Superior temporal gyrus (tissue), 1 donor: ENCODE measurements at regions not wholly inside any gene's neighbourhood (a gene's known extent, or its start where the extent isn't known, plus 50 kb on each side); places are given as distances from the start of the nearest gene placed in this dataset.
"Not testable (repeated sequence)": the region's sequence is repeated elsewhere in the genome, so short reads cannot be mapped to it uniquely, and the experiment has no call there.

Experiments used
- DNase-seq: peaks from one replicate; pipeline ENCODE4 v3.0.0-alpha.2; 2016; ENCODE audit errors: extremely low spot score

GRCh38 chr12:76292891-76293290, 55.3 kb downstream of the BBS10 start:
- not testable (repeated sequence) for DNase-seq

DNA sequence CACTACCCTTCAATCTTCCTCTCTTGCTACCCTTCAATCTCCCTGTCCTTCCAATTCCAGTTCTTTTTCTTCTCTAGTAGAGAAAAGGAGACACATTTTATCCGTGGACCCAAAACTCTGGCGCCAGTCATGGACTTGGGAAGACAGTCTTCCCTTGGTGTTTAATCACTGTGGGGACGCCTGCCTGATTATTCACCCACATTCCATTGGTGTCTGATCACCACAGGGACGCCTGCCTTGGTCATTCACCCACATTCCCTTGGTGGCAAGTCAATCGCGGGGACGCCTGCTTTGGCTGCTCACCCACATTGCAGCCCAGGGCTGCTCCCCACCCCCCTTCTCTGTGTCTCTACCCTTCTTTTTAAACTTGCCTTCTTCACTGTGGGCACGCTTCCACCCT, 55.9 kb downstream of the BBS10 start:
- DNase-seq = not testable (repeated sequence)

- DNase-seq = no peak
These were observed 57.0 kb downstream of the BBS10 start for GRCh38 chr12:76290963-76291859.

- no peak for DNase-seq
These were observed 60.0 kb downstream of the BBS10 start for GRCh38 chr12:76288218-76288617.

DNA sequence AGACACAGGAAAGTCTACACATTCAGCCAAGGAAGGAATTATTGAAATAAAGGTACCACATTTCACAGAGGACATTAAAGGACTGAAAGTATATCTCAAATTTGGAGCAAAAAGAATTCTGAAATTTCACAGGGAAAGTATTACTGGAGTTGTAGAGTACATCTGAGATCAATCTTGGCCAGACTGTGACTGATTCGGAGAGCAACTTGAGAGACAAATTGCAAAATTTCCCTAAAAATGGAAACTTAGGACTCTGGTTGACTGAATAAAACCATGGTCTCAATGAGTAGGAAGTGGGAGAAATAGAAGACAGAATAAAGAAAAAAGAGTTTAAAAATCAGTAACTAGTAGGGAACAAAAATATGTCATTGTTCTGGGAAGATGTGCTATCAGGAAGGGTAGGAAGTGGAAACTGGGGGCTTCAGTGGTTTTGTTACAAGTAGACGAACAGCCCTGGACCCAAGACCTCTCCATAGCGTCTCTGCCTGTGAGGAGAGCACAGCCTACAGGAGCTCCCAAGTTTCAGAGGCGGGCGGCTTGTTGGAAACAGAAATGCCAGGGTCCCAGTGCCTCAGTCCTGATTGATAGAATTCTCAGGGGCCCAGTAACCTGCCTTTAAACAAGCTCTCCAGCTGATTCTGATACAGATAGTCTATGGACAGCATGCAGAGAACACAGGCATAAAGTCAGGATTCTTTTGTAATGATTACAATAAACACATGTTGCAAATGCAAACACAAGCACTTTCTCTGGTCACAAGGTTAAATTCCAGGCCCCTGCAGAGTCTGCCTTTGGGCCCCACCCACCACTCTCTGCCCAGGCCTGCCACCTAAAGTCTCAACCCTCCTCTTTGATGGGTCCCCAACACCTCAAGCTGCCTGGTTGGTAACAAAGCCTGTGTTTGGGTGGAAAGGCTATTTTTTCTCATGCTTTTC, 63.1 kb downstream of the BBS10 start:
- no peak for DNase-seq

- no peak for DNase-seq
These were observed 65.5 kb downstream of the BBS10 start for GRCh38 chr12:76282744-76283143.

DNA sequence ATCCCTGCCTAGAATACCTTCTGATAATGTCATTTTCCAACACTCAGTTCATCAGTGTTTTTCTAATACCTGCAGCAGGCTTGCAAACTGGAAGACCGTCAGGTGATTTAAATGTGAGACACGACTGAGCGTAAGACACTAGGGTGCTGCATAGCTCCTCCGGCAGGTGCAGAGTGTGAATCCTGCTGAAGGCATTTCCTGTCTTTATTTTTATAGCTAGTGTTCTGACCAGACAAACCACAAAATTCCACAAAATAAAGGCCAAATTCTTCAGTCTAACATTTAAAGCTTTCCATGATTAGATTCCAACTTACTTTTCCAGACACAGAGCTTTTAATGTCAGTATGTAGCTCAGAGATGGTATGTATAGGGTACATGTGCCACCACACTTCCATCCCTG, 70.7 kb downstream of the BBS10 start:
- no peak for DNase-seq

- no peak for DNase-seq
These were observed 71.6 kb downstream of the BBS10 start for GRCh38 chr12:76276499-76277151.

DNA sequence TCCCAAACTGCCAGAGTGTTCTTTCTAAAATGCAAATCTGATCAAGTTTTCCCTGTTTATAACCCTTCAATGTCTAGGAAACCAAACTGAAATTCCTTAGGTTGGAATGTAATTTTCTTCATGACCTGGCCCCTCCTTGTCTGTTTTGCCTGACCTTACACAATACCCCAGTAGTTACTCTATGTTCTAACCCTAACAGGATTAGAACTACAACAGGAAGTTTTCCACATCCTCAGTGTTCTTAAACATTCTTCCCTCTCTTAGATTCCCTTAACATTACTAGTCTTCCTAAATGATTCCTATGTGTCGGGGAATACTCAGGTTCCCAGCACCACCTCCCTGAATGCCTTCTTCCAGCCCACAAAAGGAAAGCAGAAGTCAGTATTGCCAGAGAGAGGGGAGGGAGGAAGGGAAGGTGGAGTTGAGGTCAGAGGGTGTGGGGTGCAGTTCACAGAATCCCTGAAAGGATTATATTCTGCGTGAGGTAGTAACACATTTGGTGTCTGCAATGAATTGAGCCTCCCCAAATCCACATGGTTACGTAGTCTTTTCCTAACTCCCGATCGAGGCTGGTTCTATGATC, 72.6 kb downstream of the BBS10 start:
- no peak for DNase-seq

DNA sequence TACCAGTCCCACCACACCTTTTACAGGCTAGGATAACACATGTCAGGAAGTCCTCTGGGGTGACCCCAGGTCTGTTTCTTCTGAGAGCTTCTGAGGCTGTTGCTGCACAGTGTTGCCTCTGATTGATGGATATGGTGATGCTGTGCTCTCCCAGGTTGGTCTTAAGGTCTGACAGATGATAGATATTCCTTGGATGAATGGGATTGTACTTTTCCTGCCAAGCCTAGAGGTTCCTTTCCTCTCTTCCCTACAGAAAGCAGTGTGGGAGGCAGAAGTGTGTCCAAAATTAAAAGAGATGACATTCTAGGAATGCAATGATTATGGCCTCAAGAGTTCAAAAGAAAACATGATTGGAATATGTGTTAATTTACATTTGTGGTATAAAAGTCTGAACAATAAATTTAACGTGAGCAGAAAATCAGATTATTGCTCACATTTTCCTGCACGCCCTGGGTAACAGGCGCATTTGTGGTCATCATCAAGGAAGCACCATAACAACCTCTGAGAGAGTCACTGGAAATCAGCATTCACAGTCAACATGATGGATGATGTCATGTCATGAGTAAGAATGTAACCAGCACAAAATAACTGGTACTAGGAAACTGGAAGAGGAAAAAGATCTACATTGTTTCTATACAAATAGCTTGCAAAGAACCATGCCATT, 73.7 kb downstream of the BBS10 start:
- DNase-seq = no peak

DNA sequence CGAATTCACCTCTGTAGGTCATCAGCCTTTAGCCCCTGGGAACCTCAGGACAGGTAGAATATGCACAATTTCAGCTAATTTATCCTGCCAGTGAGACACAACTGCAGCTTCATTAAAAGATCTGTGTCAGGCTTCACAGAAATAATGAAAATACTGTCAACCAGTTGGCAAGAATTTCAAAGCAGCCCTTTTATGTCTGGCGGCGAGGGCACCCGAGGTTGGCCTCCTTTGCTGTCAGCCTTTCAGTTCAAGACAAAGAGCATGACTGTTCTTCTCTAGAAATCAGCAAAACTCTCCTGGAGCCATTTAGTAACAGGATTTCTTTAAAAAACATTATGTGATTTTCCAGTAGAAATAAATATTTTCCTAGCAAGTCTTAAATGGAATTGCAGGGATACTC, 75.9 kb downstream of the BBS10 start:
- peak; percentile 85 for DNase-seq

DNA sequence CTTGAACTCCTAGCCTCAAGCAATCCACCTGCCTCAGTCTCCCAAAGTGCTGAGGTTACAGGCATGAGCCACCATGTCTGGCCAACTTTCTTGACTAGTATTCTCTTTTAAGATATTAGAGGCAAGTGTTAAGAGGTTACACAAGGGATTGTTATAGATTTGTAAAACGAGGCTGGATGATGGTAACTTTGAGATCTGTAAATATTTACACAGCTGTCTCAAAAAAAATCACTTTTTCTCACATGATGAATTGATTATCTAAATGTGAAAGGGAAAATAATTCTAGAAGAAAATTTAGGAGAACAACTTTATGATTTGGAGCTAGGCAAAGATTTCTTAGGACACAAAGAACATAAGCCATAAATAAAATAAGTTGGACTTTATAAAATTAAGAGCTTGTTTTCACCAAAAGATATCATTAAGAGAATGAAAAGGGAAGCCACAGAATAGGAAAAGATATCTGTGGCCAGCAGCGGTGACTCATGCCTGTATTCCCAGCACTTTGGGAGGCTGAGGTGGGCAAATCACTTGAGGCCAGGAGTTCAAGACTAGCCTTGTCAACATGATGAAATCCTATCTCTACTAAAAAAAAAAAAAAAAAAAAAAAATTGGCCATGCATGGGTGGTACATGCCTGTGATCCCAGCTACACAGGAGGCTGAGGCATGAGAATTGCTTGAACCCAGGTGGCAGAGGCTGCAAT, 77.4 kb downstream of the BBS10 start:
- DNase-seq = no peak

DNA sequence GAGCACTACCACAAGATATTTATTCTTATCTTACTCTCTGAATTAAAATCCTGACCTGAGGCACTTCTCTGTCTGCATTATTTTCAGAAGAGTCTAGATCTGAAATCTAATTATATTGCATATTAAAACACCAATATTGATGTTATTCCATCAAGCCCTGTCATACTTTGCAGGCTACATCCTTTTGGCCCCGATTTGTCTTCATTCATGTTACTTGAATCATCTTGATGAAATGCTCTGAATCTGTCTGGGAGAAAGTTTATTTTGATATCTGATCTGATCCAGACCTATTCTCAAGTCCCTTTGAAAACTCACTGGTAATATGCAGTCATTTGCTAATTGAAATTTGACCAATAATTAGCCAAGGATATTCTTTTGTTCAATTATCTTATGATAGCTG, 79.9 kb downstream of the BBS10 start:
- no peak for DNase-seq

GRCh38 chr12:76266797-76267196, 81.4 kb downstream of the BBS10 start:
- no peak for DNase-seq

DNA sequence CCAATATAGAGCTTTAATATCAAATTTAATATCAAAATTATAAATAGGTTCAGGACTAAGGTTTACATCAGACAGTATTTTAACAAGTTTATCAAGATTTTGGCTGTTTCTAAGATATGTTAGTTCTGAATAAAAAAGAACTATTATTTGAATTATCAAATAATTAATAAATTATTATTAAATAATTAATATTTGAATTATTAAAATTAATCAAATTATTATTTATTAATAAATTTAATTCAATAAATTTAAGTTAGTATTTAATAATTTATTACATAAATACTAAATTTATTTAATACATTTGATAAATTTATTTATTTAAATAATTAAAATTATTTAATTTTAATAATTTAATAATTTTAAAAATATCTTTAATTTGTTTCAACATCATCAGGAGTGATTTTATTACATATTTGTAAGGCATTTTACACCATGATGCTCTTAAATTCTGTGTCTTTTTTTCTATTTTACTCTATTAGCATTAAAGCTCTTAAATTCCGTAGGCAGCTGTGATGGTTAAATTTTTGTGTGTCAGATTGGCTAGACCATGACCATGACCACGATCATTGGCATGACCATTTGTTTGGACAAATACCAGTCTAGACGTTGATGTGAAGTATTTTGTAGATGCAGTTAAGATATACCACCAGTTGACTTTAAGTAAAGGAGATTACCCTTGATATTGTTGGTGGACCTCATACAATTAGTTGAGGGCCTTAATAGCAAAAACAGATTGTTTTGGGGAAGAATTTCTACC, 82.6 kb downstream of the BBS10 start:
- DNase-seq = no peak

GRCh38 chr12:76264611-76265012, 83.6 kb downstream of the BBS10 start:
- no peak for DNase-seq

GRCh38 chr12:76263696-76264095, 84.5 kb downstream of the BBS10 start:
- no peak for DNase-seq

DNA sequence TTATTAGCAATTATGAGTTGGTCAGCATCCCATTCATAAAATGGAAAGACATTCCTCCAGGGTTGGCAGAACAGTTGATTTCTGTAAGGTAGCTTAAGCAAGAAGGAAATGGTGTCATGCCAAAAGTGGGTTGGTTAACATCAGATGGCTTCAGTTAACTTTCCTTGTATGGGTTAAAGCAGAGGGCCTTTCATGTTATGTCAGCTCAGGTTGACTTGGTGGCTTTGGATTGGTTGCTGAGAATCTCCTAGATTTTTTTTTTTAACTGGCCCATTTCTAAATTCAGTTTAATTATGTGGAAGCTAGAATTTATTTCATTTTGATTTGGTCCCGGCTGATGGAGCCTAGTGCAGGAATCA, 87.8 kb downstream of the BBS10 start:
- DNase-seq = no peak

- DNase-seq = no peak
These were observed 88.4 kb downstream of the BBS10 start for GRCh38 chr12:76259660-76260389.
